HepG2 (cell line): ENCODE measurements at regions not wholly inside any gene's neighbourhood (a gene's known extent, or its start where the extent isn't known, plus 50 kb on each side); places are given as distances from the start of the nearest gene placed in this dataset.
A peak's percentile ranks its signal among the peaks of the same experiment; 100 is the strongest.

Experiments
- CREB3 ChIP-seq: sonication (generic); formaldehyde crosslinking; IDR thresholded peaks from 2 replicates; pipeline ENCODE4 v1.5.0; 2020; ENCODE audit warnings: missing genetic modification reagents
- EZH2 ChIP-seq: conservative IDR thresholded peaks from 2 replicates; pipeline ENCODE4 v1.6.1; 2012; ENCODE audit warnings: mild to moderate bottlenecking, low read depth, low read length, moderate library complexity
- FOXP1 ChIP-seq, 2 experiments: fragments of 450-650 bp in 1 of 2; IDR thresholded peaks; 2 replicates each; pipeline ENCODE4 v1.6.1; 2017 to 2018; ENCODE audit warnings: antibody characterized with exemption in 1 of 2
- FUBP1 ChIP-seq: sonication (generic); formaldehyde crosslinking; IDR thresholded peaks from 2 replicates; pipeline ENCODE4 v1.5.1; 2020; ENCODE audit warnings: missing genetic modification reagents, mild to moderate bottlenecking, borderline replicate concordance
- GLMP ChIP-seq: sonication (generic); formaldehyde crosslinking; IDR thresholded peaks from 2 replicates; pipeline ENCODE4 v1.9.0; 2021; ENCODE audit warnings: missing genetic modification reagents, mild to moderate bottlenecking, borderline replicate concordance
- HDAC2 ChIP-seq: sonication (generic); formaldehyde crosslinking; IDR thresholded peaks from 2 replicates; pipeline ENCODE4 v1.4.0; 2020; ENCODE audit warnings: missing genetic modification reagents
- HNF1B ChIP-seq: sonication (generic); formaldehyde crosslinking; IDR thresholded peaks from 2 replicates; pipeline ENCODE4 v1.5.1; 2020; ENCODE audit warnings: mild to moderate bottlenecking, moderate library complexity, missing genetic modification reagents
- JDP2 ChIP-seq: sonication (generic); formaldehyde crosslinking; IDR thresholded peaks from 2 replicates; pipeline ENCODE4 v1.8.1; 2022; ENCODE audit warnings: missing genetic modification reagents, borderline replicate concordance
- MTA1 ChIP-seq: sonication (generic); formaldehyde crosslinking; IDR thresholded peaks from 2 replicates; pipeline ENCODE4 v1.4.0; 2020; ENCODE audit warnings: missing genetic modification reagents, mild to moderate bottlenecking, borderline replicate concordance
- SATB2 ChIP-seq: sonication (generic); formaldehyde crosslinking; IDR thresholded peaks from 2 replicates; pipeline ENCODE4 v1.5.0; 2020; ENCODE audit warnings: missing genetic modification reagents
- TARDBP ChIP-seq: sonication (generic); formaldehyde crosslinking; IDR thresholded peaks from 2 replicates; pipeline ENCODE4 v1.8.0; 2022; ENCODE audit warnings: mild to moderate bottlenecking, missing genetic modification reagents
- TMF1 ChIP-seq: sonication (generic); formaldehyde crosslinking; IDR thresholded peaks from 2 replicates; pipeline ENCODE4 v1.8.1; 2022; ENCODE audit warnings: low read depth, missing genetic modification reagents
- ZNF142 ChIP-seq: sonication (generic); formaldehyde crosslinking; IDR thresholded peaks from 2 replicates; pipeline ENCODE4 v1.4.0; 2020; ENCODE audit warnings: missing genetic modification reagents
- ZNF180 ChIP-seq: sonication (generic); formaldehyde crosslinking; IDR thresholded peaks from 2 replicates; pipeline ENCODE4 v1.4.0; 2020; ENCODE audit warnings: low read depth, missing genetic modification reagents, borderline replicate concordance
- ZNF616 ChIP-seq: sonication (generic); formaldehyde crosslinking; IDR thresholded peaks from 2 replicates; pipeline ENCODE4 v1.5.0; 2020; ENCODE audit warnings: low read depth, mild to moderate bottlenecking, missing genetic modification reagents
- ZNF768 ChIP-seq: sonication (generic); formaldehyde crosslinking; IDR thresholded peaks from 2 replicates; pipeline ENCODE4 v1.4.0; 2020; ENCODE audit warnings: missing genetic modification reagents
- ZNF770 ChIP-seq: sonication (generic); formaldehyde crosslinking; IDR thresholded peaks from 2 replicates; pipeline ENCODE4 v1.5.0; 2020; ENCODE audit warnings: mild to moderate bottlenecking, missing genetic modification reagents

- no peak for TF ChIP-seq FUBP1
- TF ChIP-seq JDP2, result no peak
- no peak for TF ChIP-seq ZNF770 (CRISPR knock-in tag)
- TF ChIP-seq FOXP1 (IDR thresholded peaks at IDR 0.05), result no peak
- TF ChIP-seq FOXP1 (CRISPR knock-in tag; IDR thresholded peaks at IDR 0.05), result peak; percentile 59
- TF ChIP-seq CREB3 (CRISPR knock-in tag), result no peak
- TF ChIP-seq HNF1B (CRISPR knock-in tag), result no peak
- no peak for TF ChIP-seq SATB2 (CRISPR knock-in tag)
- TF ChIP-seq ZNF616 (CRISPR knock-in tag), result no peak
- TF ChIP-seq GLMP (CRISPR knock-in tag), result no peak
- no peak for TF ChIP-seq MTA1 (CRISPR knock-in tag)
- TF ChIP-seq ZNF142, result no peak
- TF ChIP-seq EZH2, result no peak
- no peak for TF ChIP-seq TARDBP (CRISPR knock-in tag)
- TF ChIP-seq ZNF180 (CRISPR knock-in tag), result no peak
- no peak for TF ChIP-seq ZNF768 (CRISPR knock-in tag)
- TF ChIP-seq HDAC2 (CRISPR knock-in tag), result 0 out of 2 replicates have a peak, but pooled peaks have one; percentile 15
- no peak for TF ChIP-seq TMF1
Measured at GRCh38 chr10:78853864-78854263, 214.9 kb upstream of the ZMIZ1 start (continued).
